ENCODE measurements at regions not wholly inside any gene's neighbourhood (a gene's known extent, or its start where the extent isn't known, plus 50 kb on each side); places are given as distances from the start of the nearest gene placed in this dataset.

DNA sequence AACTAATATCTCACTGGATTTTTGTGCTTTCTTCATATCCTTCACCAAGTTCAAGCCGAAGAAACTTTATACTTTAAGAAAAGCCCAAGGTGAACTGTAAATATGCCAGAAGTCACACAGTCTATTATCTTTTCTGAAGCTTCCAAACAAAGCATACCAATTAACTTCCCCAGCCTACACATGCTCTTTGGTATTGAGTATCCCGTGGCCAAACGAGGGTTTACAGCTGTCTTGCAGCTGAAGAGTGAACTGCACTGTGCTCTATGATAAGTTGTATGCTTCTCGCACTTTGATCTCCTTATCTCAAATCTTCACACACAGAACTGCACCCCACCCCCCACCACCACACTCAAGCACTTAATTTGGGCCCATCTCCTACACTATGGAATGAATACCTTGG is 215.6 kb upstream of the VEPH1 start:
- TF ChIP-seq, protein P1, sequence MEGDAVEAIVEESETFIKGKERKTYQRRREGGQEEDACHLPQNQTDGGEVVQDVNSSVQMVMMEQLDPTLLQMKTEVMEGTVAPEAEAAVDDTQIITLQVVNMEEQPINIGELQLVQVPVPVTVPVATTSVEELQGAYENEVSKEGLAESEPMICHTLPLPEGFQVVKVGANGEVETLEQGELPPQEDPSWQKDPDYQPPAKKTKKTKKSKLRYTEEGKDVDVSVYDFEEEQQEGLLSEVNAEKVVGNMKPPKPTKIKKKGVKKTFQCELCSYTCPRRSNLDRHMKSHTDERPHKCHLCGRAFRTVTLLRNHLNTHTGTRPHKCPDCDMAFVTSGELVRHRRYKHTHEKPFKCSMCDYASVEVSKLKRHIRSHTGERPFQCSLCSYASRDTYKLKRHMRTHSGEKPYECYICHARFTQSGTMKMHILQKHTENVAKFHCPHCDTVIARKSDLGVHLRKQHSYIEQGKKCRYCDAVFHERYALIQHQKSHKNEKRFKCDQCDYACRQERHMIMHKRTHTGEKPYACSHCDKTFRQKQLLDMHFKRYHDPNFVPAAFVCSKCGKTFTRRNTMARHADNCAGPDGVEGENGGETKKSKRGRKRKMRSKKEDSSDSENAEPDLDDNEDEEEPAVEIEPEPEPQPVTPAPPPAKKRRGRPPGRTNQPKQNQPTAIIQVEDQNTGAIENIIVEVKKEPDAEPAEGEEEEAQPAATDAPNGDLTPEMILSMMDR (IDR thresholded peaks at IDR 0.05) = no peak
- TF ChIP-seq EP300 (IDR thresholded peaks at IDR 0.05) = no peak

Measured in gastroesophageal sphincter (tissue), 3 donors.